ENCODE measurements at regions not wholly inside any gene's neighbourhood (a gene's known extent, or its start where the extent isn't known, plus 50 kb on each side); places are given as distances from the start of the nearest gene placed in this dataset.
"Not testable (repeated sequence)": the region's sequence is repeated elsewhere in the genome, so short reads cannot be mapped to it uniquely, and the experiment has no call there.

- no peak for DNase-seq
These were observed 544.7 kb downstream of the NLGN4X start for GRCh38 chrX:5683996-5684395.

GRCh38 chrX:5681159-5681558, 547.5 kb downstream of the NLGN4X start:
- DNase-seq, result no peak

DNA sequence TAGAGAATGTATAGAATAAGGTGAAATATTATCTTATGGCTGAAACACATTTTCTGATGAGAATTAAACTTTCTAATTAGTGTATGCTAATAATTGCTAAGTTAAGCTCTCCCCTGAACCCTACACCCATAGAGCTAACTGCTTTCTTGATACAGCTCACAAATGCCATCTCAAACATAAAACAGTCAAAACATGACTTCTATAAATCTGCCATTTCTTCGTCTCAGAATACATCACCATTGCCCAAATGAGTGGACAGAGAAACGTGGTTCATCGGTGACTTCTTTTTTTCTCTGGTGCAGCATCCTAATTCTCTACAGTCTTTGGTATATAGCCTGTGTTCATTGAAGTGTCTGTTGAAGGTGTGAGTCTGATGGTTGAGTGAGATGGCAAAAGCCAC, 554.6 kb downstream of the NLGN4X start:
- no peak for DNase-seq

DNA sequence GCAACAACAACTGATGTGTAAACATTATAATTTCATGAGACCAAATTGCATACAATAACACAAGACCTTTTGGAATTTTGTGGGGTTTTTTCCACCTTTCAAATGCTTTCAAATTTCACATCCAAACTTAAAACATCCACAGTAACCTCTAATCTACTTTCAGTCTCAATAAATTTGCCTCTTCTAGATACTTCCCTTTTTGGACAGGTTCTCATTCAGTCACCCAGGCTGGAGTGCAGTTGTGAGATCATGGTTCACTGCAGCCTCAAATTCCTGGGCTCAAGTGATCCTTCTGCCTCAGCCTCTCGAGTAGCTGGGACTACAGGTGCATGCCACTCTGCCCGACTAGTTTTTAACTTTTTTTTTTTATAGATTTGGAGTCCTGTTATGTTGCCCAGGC, 556.6 kb downstream of the NLGN4X start:
- no peak for DNase-seq

DNA sequence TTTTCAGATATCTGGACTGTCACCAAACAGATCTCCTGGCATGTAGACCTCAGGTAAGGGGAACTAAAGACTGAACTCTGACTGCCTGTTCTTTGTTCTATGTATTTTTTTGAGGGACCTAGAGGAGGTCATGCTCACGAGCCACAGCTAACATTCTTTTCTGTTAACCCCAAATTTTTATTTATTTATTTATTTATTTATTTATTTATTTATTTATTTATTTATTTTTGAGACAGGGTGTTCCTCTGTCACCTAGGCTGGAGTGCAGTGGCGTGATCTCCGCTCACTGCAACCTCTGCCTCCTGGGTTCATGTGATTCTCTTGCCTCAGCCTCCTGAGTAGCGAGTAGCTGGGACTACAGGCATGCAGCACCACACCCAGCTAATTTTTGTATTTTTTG, 562.0 kb downstream of the NLGN4X start:
- not testable (repeated sequence) for DNase-seq

GRCh38 chrX:5656544-5656943, 572.1 kb downstream of the NLGN4X start:
- DNase-seq, result no peak

GRCh38 chrX:5650904-5651303, 577.8 kb downstream of the NLGN4X start:
- DNase-seq, result no peak

- no peak for DNase-seq
These were observed 579.6 kb downstream of the NLGN4X start for GRCh38 chrX:5648941-5649568.

DNA sequence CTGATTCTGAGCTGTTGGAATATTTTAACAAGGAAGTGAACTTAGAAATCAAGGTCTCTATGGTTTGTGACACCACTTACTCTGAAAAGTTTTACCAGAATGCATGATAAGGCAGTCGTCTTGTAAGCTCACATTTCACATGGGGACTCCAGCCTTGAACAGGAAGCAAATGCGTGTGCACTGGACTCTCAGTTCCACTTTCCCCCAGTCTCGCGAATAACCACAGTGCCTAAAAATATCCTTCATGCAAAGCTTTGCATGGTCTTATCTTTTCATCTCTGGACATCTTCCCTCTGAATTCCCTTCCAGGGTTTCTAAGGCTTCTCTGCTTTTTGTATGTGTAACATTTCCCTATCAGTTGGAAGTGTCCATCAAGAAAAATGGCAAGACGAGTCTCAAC, 581.8 kb downstream of the NLGN4X start:
- DNase-seq, result no peak

DNA sequence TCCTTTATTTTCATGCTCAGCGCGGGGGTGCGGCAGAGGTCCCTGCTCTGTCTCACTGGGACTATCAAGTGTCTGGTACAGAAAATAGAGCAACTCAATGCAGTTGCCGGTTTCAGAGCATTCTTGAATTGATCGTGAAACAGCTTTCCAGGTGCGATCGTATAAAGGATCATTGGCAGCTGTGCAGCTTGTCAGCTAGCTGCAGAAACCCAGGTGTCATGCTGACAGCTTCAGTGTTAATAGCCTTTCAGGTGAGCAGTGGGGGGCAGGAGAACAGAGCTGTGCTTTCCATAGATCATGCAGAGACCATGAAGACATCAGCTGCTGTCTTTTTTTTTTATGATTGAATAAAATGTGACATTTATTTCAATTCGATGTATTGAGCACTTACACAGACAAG, 583.9 kb downstream of the NLGN4X start:
- no peak for DNase-seq

DNA sequence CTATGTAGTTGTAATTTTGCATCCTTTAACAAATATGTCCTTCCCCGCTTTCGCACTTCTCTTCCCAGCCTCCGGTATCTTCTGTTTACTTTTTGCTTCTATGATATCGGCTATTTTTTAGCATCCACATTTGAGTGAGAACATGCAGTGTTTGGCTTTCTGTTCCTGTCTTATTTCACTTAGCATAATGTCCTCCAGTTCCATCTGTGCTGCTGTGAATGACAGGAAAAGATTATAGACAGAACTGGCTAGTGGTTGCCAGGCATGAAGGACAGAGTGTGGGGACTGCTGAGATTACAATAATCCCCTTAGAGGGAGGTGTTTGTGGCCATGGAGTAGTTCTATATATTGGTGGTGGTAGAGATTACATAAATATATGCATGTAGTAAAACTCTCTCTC, 588.6 kb downstream of the NLGN4X start:
- no peak for DNase-seq

DNA sequence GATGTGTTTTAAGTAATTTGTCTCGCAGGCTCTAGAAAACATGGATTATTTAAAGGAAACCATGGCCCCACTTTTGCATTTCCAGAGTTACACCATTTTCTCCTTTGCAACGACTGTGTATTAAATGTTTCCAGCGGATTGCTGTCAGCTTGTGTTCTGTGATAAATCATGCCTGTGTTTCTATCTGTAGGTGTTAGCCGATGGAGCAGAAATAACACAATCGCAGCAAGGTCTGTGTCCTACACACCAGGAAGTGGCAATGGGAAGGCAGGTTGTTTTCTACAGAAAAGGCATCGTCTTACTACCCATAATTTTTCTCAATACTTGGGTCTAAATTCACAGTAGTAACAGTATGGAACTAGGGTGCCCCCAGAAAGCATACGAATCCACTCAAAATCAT, 590.1 kb downstream of the NLGN4X start:
- DNase-seq, result no peak

DNA sequence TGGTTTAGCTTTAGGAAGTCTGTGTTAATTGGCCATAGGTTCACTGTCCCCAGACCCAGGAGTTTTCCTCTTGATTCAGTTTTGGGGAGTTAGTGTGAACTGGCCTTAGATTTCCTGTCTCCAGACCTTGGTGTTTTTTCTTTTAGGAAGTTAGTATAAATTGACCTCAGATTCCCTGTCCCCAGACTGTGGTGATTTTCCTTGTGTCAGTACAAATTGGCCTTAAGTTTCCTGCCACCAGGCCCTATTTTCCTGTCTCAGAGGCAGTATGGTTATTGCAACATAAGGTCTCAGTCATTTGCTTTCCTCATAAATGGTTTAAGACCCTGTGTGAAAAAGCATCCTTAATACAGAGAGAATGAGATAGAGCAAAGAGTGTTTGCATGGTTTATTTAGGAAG, 595.8 kb downstream of the NLGN4X start:
- DNase-seq, result no peak

DNA sequence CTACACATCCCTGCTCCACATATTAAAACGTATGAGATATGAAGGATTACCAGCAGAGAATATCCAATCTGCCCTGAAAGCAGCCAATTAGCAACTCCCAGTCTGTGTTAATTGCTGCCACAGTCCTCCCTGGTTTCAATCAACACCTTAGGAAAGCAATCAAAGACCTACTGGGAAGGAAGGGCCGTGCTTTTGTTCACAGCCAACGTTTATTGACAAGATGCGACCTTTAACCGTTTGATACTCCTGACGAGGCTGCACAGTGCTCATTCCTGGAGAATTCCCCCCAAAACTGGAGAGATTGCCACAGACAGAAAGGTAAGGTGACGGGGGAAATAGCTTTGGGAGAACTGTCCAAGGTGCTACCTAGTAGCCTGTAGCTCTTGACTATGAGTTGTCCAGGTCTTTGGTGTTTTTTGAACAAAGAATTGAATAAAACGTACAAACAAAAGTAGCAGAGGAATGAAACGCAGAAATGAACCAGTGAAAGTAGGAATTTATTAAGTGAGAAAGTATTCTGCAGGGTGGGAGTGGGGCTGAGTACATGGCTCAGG, 596.5 kb downstream of the NLGN4X start:
- no peak for DNase-seq

DNA sequence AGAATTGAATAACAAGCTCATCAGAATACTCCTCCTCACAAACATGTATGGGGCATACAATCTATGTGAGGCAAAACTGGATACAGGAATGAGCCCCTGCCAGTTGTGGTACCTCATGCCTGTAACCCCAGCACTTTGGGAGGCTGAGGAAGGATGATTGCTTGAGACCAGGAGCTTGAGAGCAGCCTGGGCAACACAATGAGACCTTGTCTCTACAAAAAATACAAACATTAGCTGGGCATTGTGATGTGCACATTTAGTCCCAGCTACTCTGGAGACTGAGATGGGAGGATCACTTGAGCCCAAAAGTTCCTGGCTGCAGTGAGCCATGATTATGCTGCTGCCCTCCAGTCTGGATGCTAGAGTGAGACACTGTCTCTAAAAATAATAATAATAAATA, 611.0 kb downstream of the NLGN4X start:
- no peak for DNase-seq

GRCh38 chrX:5595570-5595969, 633.1 kb downstream of the NLGN4X start:
- DNase-seq, result no peak

- DNase-seq, result no peak
These were observed 641.9 kb downstream of the NLGN4X start for GRCh38 chrX:5586726-5587125.

DNA sequence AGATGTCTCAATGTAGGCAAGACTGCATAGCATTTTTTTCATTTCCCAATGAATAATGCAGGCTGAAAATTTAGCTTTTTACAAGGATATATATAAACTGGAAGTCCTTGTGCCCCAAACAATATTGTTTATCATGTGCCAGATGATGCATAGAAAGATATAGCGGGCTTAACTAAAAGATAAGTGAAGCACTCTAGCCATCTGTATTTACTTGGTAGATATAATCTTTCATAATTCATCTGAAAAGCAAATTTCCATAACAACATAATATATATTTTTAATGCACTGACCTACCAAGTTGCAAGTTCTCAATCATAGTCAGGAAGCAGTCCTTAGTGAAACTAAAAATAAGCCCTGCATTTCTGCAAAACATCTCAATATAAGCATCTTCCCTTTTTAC, 653.3 kb downstream of the NLGN4X start:
- DNase-seq, result no peak

GRCh38 chrX:5568934-5569333, 659.7 kb downstream of the NLGN4X start:
- DNase-seq, result no peak

- DNase-seq, result no peak
These were observed 669.3 kb downstream of the NLGN4X start for GRCh38 chrX:5559386-5559785.

DNA sequence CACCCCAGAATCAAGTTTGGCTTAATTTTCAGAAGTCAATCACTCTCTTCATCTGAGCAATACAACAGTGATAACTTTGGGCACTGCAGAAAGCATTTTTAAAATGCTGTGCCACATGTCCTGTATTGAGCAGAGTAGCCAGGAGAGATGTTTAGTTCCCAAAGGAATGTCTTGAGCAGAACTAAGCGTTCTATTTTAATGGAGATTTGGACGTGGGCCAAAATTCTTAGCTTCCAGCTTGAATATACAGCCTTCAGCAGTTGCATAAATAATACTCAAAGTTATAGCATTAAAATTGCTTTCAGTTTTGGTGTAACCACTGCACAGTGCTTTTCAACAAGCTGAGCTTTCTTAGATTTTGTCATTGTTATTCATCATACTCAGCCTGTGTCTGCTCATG, 679.2 kb downstream of the NLGN4X start:
- no peak for DNase-seq

- no peak for DNase-seq
These were observed 691.6 kb downstream of the NLGN4X start for GRCh38 chrX:5537098-5537497.

- DNase-seq, result no peak
These were observed 692.4 kb downstream of the NLGN4X start for GRCh38 chrX:5536261-5536660.

DNA sequence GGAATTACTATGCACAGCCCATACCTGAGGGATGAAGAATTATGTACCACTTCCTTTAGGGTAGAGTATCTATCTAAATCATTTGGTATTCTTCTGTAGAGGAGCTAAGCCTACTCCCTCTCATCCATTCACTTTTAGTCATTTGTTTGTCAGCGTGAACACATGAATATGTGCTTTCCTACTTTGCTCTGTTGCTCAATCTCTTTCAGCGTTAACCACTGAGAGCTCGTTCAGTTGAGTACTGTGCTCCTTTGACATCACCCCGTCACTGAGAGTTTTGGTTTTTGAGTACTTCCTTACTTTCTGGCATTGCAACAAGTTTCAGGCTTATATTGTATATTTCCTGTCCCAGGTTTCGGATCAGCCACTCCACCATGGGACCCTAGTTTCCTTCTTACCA, 700.6 kb downstream of the NLGN4X start:
- DNase-seq, result no peak

GRCh38 chrX:5526191-5526590, 702.5 kb downstream of the NLGN4X start:
- DNase-seq, result no peak

Data from KG1 (cell line).